ENCODE measurements at regions not wholly inside any gene's neighbourhood (a gene's known extent, or its start where the extent isn't known, plus 50 kb on each side); places are given as distances from the start of the nearest gene placed in this dataset.

DNA sequence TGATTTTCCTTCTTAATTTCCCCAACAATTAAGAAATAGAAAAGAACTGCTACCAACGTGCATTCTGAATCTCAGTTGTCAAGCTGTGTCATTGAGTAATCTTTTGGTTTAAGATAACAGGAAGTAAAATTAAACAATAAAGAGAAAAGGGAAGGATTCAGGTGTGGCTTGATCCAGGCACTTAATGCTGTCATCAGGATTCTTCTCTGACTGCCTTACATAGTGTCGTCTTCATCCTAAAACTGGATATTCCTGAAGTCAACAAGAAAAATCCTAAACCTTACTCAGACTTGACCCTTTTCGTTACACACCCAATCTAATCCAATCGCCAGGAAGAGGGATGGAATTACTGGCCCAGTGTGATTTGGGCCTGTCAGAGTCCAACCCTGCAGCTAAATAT, 443.8 kb downstream of the MED13L start:
- no peak for DNase-seq (ENCODE audit: low spot score)
- no peaks in the 10 kb centered on the region for H3K4me1 ChIP-seq
- Mint-ChIP-seq H3K27me3 (ENCODE audit: insufficient read depth, low read depth) (peaks cover 7% of the 10 kb centered on the region), H3K9me3 (no peaks in the 10 kb centered on the region), H3K27ac (no peak overlapping the region), H3K4me1 (peaks cover 10% of the 10 kb centered on the region), H3K4me3 (no peak overlapping the region), H3K36me3 (no peaks in the 10 kb centered on the region)
- H3K9ac ChIP-seq: no peak overlapping the region
- no peak overlapping the region for H3K4me2 ChIP-seq
- no peaks in the 10 kb centered on the region for H3K79me2 ChIP-seq (ENCODE audit: low read depth)
- H2AFZ ChIP-seq (replicated peaks): no peak overlapping the region
- H3F3A ChIP-seq (ENCODE audit: low read depth): no peaks in the 10 kb centered on the region
- TF ChIP-seq EZH2phosphoT487 (IDR thresholded peaks at IDR 0.05) (no peak), EZH2 (IDR thresholded peaks at IDR 0.05) (no peak)
- TF ChIP-seq, protein P1, sequence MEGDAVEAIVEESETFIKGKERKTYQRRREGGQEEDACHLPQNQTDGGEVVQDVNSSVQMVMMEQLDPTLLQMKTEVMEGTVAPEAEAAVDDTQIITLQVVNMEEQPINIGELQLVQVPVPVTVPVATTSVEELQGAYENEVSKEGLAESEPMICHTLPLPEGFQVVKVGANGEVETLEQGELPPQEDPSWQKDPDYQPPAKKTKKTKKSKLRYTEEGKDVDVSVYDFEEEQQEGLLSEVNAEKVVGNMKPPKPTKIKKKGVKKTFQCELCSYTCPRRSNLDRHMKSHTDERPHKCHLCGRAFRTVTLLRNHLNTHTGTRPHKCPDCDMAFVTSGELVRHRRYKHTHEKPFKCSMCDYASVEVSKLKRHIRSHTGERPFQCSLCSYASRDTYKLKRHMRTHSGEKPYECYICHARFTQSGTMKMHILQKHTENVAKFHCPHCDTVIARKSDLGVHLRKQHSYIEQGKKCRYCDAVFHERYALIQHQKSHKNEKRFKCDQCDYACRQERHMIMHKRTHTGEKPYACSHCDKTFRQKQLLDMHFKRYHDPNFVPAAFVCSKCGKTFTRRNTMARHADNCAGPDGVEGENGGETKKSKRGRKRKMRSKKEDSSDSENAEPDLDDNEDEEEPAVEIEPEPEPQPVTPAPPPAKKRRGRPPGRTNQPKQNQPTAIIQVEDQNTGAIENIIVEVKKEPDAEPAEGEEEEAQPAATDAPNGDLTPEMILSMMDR (IDR thresholded peaks at IDR 0.05): no peak
- H3K4me3 ChIP-seq: no peak overlapping the region
- H4K20me1 ChIP-seq (ENCODE audit: low read depth): no peaks in the 10 kb centered on the region
- H3K27ac ChIP-seq: no peak overlapping the region
- no peaks in the 10 kb centered on the region for H3K27me3 ChIP-seq
- H3K9me3 ChIP-seq (ENCODE audit: low read depth): no peaks in the 10 kb centered on the region
- no peaks in the 10 kb centered on the region for H3K36me3 ChIP-seq

DNA sequence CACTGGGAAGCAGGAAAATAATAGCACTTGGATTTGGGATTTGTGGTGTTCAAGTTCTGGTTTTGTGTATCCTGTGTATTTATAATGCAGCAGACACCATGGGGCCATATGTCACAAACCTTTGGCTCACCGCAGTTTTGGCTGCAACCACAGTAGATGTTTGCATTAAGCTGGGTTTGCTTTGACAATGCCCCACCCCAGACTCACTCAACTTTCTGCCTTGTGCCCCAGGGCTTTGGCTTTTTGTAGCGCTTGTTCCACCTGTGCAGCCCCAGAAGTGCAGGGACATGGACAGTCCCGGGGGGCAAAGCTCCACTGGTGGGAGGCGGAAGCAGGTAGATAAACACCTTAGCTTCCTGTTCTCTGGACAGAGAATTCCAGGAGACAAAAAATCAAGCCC, 446.9 kb downstream of the MED13L start:
- no peaks in the 10 kb centered on the region for H3K9me3 Mint-ChIP-seq
- H3K79me2 ChIP-seq (ENCODE audit: low read depth): no peaks in the 10 kb centered on the region
- TF ChIP-seq EZH2phosphoT487 (IDR thresholded peaks at IDR 0.05) (no peak), EZH2 (IDR thresholded peaks at IDR 0.05) (no peak)
- TF ChIP-seq, protein P1 (IDR thresholded peaks at IDR 0.05): no peak

DNA sequence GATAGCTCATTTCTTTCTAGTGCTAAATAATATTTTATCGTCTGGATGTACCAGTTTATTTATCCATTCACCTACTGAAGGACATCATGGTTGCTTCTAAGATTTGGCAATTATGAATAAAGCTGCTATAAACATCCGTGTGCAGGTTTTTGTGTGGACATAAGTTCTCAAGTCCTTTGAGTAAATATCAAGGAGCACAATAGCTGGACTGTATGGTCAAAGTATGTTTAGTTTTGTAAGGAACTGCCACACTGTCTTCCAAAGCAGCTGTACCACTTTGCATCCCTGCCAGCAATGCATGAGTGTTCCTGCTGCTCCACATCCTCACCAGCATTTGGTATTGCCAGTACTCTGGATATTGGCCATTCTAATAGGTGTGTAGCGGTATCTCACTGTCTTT, 447.4 kb downstream of the MED13L start:
- no peaks in the 10 kb centered on the region for H3F3A ChIP-seq (ENCODE audit: low read depth)
- H3K27me3 Mint-ChIP-seq (ENCODE audit: insufficient read depth, low read depth): peaks cover 2% of the 10 kb centered on the region

More for the DNA sequence above, 446.9 kb downstream of the MED13L start:
- Histone ChIP-seq H4K20me1 (ENCODE audit: low read depth) (no peaks in the 10 kb centered on the region), H3K36me3 (no peaks in the 10 kb centered on the region), H3K4me2 (no peak overlapping the region), H3K9ac (no peak overlapping the region), H2AFZ (replicated peaks) (no peak overlapping the region), H3K9me3 (ENCODE audit: low read depth) (no peaks in the 10 kb centered on the region), H3K4me1 (no peaks in the 10 kb centered on the region), H3K27ac (no peak overlapping the region), H3K4me3 (no peak overlapping the region), H3K27me3 (no peaks in the 10 kb centered on the region), H3F3A (ENCODE audit: low read depth) (no peaks in the 10 kb centered on the region)
- Mint-ChIP-seq H3K4me3 (no peak overlapping the region), H3K36me3 (no peaks in the 10 kb centered on the region), H3K4me1 (no peaks in the 10 kb centered on the region), H3K27ac (no peak overlapping the region), H3K27me3 (ENCODE audit: insufficient read depth, low read depth) (peaks cover 2% of the 10 kb centered on the region)
- DNase-seq (ENCODE audit: low spot score): no peak

More for the DNA sequence above, 447.4 kb downstream of the MED13L start:
- H3K79me2 ChIP-seq (ENCODE audit: low read depth): no peaks in the 10 kb centered on the region
- H2AFZ ChIP-seq (replicated peaks): no peak overlapping the region
- no peak overlapping the region for H3K4me3 Mint-ChIP-seq
- no peak overlapping the region for H3K27ac ChIP-seq
- no peaks in the 10 kb centered on the region for H3K9me3 Mint-ChIP-seq
- no peaks in the 10 kb centered on the region for H3K4me1 Mint-ChIP-seq
- no peaks in the 10 kb centered on the region for H3K36me3 Mint-ChIP-seq
- H3K4me1 ChIP-seq: no peaks in the 10 kb centered on the region
- no peaks in the 10 kb centered on the region for H4K20me1 ChIP-seq (ENCODE audit: low read depth)
- H3K27ac Mint-ChIP-seq: no peak overlapping the region
- H3K27me3 ChIP-seq: no peaks in the 10 kb centered on the region
- no peak for DNase-seq (ENCODE audit: low spot score)
- H3K4me2 ChIP-seq: no peak overlapping the region
- H3K9me3 ChIP-seq (ENCODE audit: low read depth): no peaks in the 10 kb centered on the region
- no peak overlapping the region for H3K9ac ChIP-seq
- no peaks in the 10 kb centered on the region for H3K36me3 ChIP-seq
- TF ChIP-seq EZH2 (IDR thresholded peaks at IDR 0.05) (no peak), EZH2phosphoT487 (IDR thresholded peaks at IDR 0.05) (no peak)
- TF ChIP-seq, protein P1 (IDR thresholded peaks at IDR 0.05): no peak
- no peak overlapping the region for H3K4me3 ChIP-seq
